Neural progenitor cell (in vitro differentiated cells): ENCODE measurements at regions not wholly inside any gene's neighbourhood (a gene's known extent, or its start where the extent isn't known, plus 50 kb on each side); places are given as distances from the start of the nearest gene placed in this dataset.

Source experiments
- EZH2 ChIP-seq: fragments of 200-600 bp; sonication (generic); IDR thresholded peaks from 2 replicates; pipeline ENCODE4 v1.6.1; 2017; ENCODE audit warnings: antibody characterized with exemption, mild to moderate bottlenecking, moderate library complexity
- EZH2phosphoT487 ChIP-seq: fragments of 200-600 bp; sonication (generic); IDR thresholded peaks from 2 replicates; pipeline ENCODE4 v1.6.1; 2017; ENCODE audit warnings: antibody characterized with exemption
- TF ChIP-seq, protein P1 (sequence below): fragments of 200-600 bp; sonication (generic); IDR thresholded peaks from 2 replicates; pipeline ENCODE4 v1.5.1; 2017; ENCODE audit warnings: antibody characterized with exemption, mild to moderate bottlenecking

- TF ChIP-seq, protein P1, sequence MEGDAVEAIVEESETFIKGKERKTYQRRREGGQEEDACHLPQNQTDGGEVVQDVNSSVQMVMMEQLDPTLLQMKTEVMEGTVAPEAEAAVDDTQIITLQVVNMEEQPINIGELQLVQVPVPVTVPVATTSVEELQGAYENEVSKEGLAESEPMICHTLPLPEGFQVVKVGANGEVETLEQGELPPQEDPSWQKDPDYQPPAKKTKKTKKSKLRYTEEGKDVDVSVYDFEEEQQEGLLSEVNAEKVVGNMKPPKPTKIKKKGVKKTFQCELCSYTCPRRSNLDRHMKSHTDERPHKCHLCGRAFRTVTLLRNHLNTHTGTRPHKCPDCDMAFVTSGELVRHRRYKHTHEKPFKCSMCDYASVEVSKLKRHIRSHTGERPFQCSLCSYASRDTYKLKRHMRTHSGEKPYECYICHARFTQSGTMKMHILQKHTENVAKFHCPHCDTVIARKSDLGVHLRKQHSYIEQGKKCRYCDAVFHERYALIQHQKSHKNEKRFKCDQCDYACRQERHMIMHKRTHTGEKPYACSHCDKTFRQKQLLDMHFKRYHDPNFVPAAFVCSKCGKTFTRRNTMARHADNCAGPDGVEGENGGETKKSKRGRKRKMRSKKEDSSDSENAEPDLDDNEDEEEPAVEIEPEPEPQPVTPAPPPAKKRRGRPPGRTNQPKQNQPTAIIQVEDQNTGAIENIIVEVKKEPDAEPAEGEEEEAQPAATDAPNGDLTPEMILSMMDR: no peak
- TF ChIP-seq EZH2phosphoT487 (no peak), EZH2 (no peak)
Observed at GRCh38 chr5:93941897-93942296, 200.5 kb upstream of the POU5F2 start.
